ENCODE measurements at regions not wholly inside any gene's neighbourhood (a gene's known extent, or its start where the extent isn't known, plus 50 kb on each side); places are given as distances from the start of the nearest gene placed in this dataset.
"Not testable (repeated sequence)": the region's sequence is repeated elsewhere in the genome, so short reads cannot be mapped to it uniquely, and the experiment has no call there.

DNA sequence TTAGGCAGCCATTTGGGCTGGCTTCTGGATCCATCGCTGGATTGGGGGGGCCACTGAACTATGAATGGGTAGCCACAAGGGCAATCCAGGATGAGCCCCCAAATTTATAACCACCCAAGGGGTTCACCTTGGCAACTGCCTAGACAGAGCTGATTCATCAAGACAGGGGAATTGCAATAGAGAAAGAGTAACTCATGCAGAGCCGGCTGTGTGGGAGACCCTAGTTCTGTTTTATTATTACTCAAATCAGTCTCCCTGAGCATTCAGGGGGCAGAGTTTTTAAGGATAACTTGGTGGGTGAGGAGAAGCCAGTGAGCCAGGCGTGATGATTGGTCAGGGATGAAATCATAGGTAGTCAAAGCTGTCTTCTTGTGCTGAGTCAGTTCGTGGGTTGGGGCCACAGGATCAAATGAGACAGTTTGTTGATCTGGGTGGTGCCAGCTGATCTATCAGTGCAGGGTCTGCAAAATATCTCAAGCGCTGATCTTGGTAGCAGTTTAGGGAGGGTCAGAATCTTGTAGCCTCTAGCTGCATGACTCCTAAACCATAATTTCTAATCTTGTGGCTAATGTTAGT is 57.9 kb downstream of the DNAJB9 start:
- no peak for DNase-seq (ENCODE audit: low spot score)

DNA sequence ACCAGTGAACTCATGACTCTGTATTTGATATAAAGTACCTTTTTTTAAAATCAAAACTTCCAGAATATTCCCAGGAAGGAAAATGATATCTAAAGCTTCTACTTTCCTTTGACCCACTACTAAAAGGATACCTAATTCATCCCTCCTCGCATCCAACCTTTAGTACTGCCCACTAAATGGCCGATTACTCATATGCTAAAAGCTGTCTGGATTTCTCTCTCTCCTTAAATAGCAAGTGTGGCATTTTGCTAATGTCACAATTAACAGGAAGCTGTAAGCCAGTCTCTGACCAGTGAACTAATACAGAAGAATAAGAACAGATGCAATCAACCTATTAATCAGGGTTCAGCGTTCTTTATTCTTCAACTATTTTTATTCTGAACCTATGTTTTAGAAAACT is 59.0 kb downstream of the DNAJB9 start:
- DNase-seq (ENCODE audit: low spot score) = no peak

DNA sequence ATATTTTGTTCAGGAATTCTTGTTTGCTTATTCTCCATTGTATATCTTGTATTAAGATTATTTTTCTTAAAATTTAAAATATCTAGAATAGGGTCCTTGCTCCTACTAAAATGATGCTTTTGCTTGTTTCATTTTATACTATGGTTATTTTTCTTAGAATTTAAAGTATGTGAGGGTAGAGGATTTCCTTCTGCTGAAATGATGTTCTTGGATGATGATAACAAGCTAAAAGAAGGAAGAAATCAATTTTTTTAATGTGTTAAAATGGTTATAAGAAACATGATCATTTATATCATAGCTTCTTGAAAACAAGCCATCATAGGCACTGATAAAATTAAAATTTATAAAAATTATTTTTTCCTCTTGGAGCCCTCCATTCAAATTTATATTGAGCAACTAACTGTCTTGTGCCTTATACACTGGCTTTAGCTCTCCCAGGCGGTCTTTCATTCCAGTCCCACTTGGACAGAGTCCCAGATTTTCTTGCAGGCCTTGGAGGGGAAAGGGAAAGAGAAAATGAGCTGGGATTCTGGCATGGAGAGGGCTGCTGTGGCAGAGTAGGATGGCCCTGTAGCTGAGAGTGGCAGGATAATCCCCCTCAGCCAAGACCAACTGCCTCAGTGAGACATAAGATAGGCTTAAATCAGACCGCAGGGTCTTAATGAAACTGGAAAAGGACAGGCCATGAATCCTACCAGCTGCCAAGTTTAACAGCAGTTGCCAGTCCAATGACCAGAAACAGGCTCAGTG is 60.2 kb downstream of the DNAJB9 start:
- DNase-seq (ENCODE audit: low spot score) = no peak

DNA sequence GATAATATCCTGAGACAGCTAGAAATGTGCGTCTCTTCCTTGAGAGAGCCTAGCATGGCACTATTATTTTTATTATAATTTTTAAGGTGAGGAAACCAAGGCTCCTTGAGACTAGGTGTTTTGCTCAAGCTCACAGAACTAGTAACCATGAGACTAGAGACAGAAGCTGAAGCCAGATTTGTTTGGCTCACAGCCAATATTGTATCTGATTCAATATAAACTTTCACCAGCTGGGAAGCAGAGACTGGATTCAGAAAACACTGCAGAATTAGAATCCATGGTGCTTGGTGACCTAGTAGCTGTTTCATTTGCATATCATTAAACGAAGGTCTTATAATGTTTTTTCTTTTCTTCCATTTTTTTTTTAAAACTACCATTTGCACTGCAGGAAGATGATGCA is 64.4 kb downstream of the DNAJB9 start:
- no peak for DNase-seq (ENCODE audit: low spot score)

DNA sequence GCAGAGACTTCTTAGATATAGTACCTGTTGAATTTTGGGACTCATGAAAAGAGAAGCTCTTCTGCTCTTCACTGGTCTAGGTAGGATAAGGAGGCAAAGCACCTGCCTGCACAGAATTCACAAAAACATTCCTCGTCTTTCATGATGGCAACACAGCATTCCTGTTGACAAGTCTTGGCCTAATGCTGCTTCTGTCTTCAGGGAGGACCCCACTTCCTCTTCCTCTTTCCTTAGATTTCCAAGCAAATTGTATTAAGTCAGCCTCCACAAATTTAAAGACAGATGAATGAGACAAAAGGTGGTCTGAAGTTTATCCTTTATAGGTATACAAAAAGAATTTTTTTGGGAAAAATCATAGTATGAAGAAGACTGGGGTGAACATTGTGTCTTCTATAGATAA is 64.9 kb downstream of the DNAJB9 start:
- DNase-seq (ENCODE audit: low spot score) = no peak

DNA sequence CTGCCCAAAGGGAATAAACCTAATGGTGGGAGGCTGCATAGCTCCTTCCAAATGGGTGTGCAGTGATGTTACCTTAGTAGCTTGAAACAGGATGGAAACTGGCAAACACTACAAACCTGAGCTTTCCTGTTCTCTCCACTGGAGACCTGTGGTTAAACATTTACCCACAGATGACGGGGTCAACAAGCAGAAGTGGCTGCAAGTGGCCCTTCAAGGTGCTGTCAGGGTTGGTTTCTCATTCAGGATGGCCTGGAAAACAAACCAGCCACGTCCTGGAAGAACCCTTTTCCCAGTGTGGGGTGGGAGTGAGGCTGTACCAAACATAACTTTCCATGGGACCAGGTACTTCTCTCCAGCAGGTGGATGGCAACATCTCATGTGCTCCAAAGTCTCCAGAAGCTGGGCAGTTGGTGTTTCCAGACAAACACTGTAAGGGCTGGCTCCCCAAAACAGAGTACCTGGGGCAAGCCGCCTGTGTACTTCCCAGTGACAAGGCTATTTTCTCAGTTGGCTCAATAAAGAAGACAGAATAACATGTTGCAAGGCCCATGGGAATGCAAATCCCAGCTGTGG is 67.5 kb downstream of the DNAJB9 start:
- no peak for DNase-seq (ENCODE audit: low spot score)

DNA sequence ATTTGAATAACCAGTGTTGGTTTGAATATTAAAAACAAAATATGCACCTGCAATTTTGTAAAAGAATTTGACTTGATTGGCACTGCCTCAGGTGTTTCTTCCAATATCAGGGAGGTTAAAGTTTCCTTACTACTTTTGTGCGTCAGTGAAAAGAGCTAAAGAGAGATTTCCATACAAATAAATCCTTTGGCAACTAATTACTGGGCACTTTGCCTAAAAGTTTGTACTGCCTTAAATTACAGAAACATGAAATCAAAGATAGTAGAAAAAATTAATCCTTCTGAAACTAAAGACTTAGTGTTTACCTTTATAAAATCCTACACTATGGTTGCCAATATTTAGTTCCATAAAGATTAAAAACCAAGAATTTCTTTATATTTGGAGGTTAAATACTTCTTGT is 72.5 kb downstream of the DNAJB9 start:
- DNase-seq (ENCODE audit: low spot score) = no peak

DNA sequence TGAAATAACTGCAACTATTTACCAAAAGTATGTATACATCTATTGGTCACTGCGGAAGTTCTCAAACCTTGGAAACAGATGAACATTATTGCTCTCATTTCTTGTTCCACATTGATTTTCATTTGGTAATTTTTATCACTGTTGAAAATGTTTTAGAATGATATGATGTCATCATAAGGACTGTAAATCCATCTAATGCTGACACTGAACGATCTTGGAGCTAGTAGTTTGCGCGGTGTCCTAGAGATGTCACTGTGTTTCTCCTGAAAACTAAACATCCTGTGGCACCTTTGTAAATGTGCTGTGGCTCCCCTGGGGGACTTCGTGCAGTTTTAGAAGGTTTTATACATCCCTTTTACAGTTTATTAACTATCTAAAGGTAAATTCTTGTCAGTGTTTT is 73.5 kb downstream of the DNAJB9 start:
- DNase-seq (ENCODE audit: low spot score) = no peak

DNA sequence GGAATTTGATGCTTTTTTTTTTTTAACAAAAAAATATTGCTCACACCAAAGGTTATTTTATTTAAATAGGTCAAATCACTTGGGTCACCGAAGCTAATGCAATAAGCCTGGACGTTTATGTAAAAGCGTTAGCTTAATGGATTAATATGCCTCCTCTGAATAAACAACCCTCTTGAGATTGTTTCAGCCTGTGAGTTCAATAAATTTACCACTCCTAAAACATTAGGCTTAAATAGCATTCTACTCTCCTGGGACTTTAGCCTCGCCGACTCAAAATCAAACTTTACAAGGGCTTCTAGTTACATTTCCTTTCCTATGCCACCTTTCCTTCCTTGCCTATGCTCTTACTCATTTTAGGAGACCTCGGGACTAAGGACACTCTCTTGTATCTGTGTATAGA is 79.3 kb downstream of the DNAJB9 start:
- no peak for DNase-seq (ENCODE audit: low spot score)

DNA sequence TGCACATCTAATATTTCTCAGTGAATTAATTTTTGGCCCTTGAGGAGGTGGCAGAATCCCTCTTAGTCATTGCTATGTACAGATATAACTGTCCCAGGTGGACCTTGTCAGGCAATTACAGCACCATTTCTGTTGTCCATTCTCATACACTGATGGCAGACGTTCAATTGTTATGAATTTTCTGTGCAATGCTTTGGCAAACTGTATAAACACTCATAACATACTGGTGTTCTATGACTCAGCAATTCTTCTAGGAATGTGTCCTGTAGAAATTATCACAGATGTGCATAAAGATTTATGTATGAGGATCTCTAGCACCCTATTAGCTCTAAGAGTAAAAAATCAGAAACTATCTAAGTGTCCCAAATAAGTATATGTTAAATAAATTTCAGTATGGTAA is 80.8 kb downstream of the DNAJB9 start:
- DNase-seq (ENCODE audit: low spot score) = no peak

DNA sequence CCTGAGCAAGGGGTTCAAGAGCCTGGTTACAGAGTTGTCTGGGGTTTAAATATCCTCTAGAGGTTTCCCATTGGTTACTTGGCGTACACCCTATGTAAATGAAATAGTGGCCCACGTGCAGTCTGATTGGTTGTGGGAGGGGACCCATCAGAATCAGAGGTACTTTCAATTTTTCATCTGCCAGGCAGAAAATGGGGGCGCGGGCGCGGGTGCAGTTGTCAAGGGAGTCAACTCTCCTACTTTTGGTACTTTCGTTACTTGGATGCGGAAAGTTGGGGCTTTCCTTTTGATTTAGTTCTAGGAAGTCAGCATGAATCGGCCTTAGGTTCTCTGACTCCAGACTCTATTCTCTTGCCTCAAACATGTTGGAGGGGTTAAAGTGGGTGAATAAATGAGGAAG is 83.2 kb downstream of the DNAJB9 start:
- no peak for DNase-seq (ENCODE audit: low spot score)

DNA sequence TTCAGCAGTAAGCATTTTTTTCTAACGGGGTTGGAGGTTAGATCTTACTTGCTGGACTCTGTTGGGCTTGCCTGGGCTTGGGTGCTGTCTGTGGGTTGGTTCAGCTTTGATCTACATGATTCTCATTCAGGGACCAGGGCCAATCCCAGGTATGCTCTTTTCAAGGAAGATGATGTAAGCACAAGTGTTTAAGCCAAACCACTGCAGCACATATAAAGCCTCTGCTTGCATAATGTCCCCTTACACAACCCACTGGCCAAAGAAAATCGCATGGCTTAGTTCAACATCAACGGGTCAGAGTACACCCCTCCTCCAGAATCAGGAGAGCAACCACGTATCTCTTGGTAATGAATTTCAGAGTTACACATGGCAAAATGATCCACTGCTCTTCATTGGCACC is 83.9 kb downstream of the DNAJB9 start:
- DNase-seq (ENCODE audit: low spot score) = peak; percentile 36

DNA sequence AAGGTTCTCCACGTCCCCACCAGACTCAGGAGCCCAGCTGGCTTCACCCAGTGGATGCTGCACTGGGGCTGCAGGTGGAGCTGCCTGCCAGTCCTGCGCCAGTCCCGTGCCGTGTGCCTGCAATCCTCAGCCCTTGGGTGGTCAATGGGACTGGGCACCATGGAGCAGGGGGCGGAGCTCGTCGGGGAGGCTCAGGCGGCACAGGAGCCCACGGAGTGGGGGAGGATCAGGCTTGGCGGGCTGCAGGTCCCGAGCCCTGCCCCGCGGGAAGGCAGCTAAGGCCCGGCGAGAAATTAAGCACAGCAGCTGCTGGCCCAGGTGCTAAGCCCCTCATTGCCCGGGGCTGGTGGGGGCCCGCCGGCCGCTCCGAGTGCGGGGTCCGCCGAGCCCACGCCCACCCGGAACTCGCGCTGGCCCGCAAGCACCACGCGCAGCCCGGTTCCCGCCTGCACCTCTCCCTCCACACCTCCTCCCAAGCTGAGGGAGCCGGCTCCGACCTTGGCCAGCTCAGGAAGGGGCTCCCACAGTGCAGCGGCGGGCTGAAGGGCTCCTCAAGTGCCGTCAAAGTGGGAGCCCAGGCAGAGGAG is 87.6 kb downstream of the DNAJB9 start:
- DNase-seq (ENCODE audit: low spot score) = not testable (repeated sequence)

DNA sequence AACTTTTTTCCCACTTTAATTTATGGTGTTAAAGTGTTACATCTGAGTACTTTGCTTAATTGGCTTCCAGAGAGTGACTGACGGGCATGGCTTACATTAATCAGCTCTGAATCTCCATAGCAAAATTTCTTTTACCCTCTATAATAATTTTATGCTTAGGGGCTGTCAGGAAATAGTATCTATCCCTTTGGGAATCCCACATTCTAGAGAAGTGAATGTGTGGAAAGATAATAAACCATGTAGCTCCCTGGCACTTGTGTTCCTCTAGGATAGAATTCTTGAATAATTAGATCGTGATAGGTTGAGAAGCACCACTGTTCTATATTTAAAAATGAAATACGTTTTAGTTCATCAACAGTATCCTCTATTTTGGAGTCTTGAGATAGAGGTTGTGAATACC is 89.6 kb downstream of the DNAJB9 start:
- no peak for DNase-seq (ENCODE audit: low spot score)

DNA sequence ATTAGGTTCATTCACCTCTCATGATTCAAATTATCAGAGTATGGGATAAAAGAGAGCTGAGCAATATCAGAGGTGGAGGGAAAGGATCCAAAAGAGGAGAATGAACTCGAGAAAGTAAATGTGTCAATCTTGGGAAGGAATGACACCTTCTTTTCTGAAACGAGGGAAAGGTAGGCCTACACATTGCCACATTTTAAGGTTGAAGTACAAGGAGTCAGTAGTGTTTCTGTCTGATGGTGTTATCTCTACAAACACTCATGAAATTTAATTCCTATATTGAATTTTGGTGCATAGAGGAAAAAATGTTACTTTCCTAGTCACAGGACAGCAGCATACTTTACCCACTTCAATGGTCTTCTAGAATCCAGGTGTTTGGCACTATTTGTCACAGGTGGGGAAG is 90.2 kb downstream of the DNAJB9 start:
- DNase-seq (ENCODE audit: low spot score) = no peak

DNA sequence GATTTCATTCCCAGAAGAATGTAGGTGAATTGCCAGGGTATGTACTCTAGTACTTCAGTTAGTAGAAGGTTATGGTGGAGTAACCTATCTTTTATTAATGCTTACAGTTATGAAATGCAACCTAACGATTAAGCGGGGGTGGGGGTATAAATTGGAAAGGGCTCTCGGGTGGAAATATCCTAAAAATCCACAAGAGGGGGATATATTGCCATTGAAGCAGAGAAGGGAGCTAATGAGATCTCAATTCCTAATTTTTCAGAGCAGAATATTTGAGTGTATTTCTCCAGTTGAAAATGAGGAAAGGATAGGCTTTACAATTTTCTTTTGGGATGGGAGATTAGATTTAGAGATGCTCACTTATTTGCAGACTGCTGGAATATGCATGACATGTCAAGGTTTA is 90.8 kb downstream of the DNAJB9 start:
- peak; percentile 34 for DNase-seq (ENCODE audit: low spot score)

DNA sequence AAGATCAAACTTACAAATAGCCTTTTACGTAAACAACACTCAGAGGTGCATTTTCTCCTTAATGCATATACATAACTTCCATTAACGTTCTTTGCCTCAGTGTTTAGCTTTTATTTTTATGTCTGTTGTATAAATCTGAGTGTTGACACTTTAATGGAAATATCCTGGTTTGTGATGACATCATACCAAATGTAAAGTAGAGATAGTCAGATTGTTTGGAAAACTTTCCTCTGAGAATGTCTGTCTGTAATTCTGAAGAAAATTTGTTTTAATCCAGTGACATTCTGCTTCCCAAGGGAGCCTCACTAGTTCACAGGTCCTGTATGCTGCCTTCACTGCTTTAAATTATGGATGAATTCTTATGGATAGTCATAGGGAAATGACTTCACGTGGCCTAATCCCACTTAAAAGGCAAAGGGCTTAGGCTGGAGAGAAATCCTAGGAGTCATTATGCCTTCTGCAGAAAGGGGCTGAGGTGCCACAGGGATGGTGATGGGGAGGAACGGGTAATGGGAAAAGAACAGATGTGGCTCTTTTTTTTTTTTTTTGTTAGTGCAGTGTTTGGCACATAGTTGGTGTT is 93.2 kb downstream of the DNAJB9 start:
- no peak for DNase-seq (ENCODE audit: low spot score)

DNA sequence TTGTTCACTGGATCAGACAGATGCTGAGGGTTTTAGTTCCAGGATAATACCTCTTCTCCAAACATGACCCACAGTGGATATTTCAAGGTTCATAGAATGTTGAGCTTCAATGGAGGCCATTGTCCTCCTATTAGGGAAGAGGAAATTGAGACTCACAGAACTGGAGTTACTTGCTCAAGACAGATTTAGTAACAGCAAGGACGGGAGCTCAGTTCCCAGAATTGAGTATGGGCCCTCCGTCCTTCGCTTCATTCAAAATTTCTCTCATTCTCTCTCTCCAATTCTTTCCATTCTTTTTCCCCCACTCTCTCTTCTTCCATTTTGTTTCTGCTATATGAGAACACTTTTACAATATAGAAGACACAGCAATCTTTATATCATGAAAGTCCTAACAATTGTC is 94.0 kb downstream of the DNAJB9 start:
- DNase-seq (ENCODE audit: low spot score) = no peak

DNA sequence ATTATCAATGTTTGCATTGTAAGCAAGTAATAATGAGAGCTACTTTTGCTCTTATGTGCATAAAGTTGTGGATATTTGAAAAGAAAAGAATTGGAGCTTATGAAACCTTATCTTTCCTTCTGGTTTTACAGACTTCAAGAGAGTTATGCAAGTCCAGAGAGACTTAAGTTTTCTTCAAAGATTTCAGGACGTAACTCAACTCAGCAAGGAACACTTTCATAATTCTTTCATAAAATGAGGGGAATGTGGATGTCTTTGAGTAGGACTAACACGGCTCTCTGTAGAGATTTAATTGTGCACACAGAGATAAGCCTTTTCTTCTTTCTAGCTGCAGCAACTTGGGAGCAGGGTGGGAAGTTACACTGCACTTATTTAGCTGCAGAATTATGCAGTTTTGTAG is 97.5 kb downstream of the DNAJB9 start:
- DNase-seq (ENCODE audit: low spot score) = no peak

DNA sequence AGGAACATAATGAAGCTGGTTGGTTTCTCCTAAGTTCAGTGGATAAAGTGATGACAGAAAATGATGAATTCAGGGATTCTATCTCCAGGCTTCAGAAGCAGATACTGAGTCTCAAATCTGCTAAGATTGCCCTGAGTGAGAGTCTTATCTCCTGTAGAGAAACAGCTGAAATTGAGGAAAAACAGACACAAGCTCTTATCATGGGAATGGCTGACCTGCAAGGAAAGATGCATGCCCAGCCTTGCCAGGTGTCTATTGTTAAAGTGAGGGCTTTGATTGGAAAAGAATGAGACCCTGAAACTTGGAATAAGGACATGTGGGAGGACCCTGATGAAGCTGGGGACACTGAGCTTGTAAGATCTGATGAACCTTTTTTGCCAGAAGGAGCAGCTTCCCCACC is 100.3 kb downstream of the DNAJB9 start:
- no peak for DNase-seq (ENCODE audit: low spot score)

DNA sequence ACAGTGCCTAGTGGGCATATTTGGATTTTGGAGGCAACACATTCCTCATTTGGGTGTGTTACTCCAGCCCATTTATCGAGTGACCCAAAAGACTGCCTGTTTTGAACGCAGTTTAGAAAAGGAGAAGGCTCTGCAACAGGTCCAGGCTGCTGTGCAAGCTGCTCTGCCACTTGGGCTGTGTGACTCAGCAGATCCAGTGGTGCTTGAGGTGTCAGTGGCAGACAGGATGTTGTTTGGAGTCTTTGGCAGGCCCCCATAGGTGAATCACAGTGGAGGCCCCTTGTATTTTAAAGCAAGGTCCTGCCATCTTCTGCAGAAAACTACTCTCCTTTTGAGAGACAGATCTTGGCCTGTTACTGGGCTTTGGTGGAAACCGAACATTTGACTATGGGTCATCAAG is 104.0 kb downstream of the DNAJB9 start:
- DNase-seq (ENCODE audit: low spot score) = not testable (repeated sequence)

DNA sequence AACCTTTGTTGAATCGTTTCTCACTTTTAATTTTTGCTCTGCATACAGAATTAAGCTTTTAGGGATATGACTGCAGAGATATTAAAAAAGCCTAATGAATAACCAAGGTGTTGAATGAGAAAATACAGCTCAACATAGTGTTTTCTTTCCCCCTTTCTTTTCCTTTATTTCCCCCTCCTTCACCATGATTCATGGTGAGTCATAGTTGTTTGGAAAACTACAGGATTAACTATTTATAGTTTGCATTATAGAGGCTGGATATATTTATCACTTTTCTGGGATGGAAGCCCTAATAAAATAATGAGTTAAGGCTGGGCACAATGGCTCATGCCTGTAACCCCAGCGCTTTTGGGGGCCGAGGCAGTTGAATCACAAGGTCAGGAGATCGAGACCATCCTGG is 115.0 kb downstream of the DNAJB9 start:
- DNase-seq (ENCODE audit: low spot score) = no peak

DNA sequence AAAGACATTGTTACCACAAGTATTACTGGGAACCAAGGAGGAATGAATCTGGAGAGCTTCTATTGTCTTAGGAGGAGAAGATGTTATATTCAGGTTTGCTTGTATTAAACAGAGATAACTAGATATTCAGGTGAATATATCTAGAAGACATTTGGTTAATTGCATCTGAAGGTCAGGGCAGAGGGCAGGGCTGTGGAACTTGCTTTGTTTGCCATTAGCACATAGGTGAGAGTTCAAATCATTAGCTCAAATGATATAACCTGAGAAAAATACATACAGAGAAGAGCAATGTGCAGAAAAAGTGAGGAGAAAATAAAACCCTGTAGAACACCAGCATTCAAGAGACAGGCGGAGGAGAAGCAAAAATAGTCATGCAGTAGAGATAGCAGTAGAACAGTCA is 116.8 kb downstream of the DNAJB9 start:
- no peak for DNase-seq (ENCODE audit: low spot score)

All from HuH-7.5 (cell line).